CD14-positive monocyte (primary cell): ENCODE measurements at regions not wholly inside any gene's neighbourhood (a gene's known extent, or its start where the extent isn't known, plus 50 kb on each side); places are given as distances from the start of the nearest gene placed in this dataset.

Source experiments
- DNase-seq, 3 donors: peaks; one replicate each; pipeline ENCODE4 v3.0.0-alpha.2; 2011 to 2022
- H2AFZ ChIP-seq: 2 replicates; pipeline ENCODE4 v1.6.0; 2012; ENCODE audit warnings: mild to moderate bottlenecking, low read depth, low read length, inconsistent platforms; ENCODE audit not compliant: insufficient read depth, poor library complexity, severe bottlenecking
- H3K27ac ChIP-seq, 2 donors: 1 replicate in 1 of 2; 2 replicates in 1 of 2; pipeline ENCODE4 v1.5.1; 2012 to 2013; ENCODE audit warnings: low read length in 2 of 2, control low read depth in 1 of 2, inconsistent platforms in 1 of 2, low read depth in 1 of 2, mild to moderate bottlenecking in 1 of 2
- H3K27me3 ChIP-seq, 2 donors: one replicate each; pipeline versions ENCODE4 v1.6.0 to v1.6.1; 2011 to 2013; ENCODE audit warnings: low read length in 2 of 2; ENCODE audit not compliant: control insufficient read depth in 2 of 2, insufficient read depth in 2 of 2
- H3K36me3 ChIP-seq, 2 donors: replicated peaks in 1 of 2; 1 replicate in 1 of 2; 2 replicates in 1 of 2; pipeline versions ENCODE4 v1.5.1 to v1.6.1; 2012 to 2013; ENCODE audit warnings: low read length in 2 of 2, control low read depth in 1 of 2, inconsistent platforms in 1 of 2, mild to moderate bottlenecking in 1 of 2; ENCODE audit not compliant: insufficient read depth in 2 of 2, control insufficient read depth in 1 of 2
- H3K4me1 ChIP-seq, 2 donors: 1 replicate in 1 of 2; 2 replicates in 1 of 2; pipeline versions ENCODE4 v1.5.1 to v1.6.1; 2012 to 2013; ENCODE audit warnings: low read length in 2 of 2, control low read depth in 1 of 2, inconsistent platforms in 1 of 2, mild to moderate bottlenecking in 1 of 2, moderate library complexity in 1 of 2; ENCODE audit not compliant: insufficient read depth in 2 of 2, control insufficient read depth in 1 of 2
- H3K4me2 ChIP-seq: replicated peaks from 2 replicates; pipeline ENCODE3; 2012; ENCODE audit warnings: low read length, moderate library complexity, mild to moderate bottlenecking; ENCODE audit not compliant: poor library complexity, severe bottlenecking; ENCODE audit errors: extremely low read depth
- H3K4me3 ChIP-seq, 3 experiments: fragments of 200-600 bp in 1 of 3; sonication (generic) in 1 of 3; replicated peaks in 1 of 3; 1 replicate in 2 of 3; 2 replicates in 1 of 3; pipeline ENCODE4 v1.5.1; 2011 to 2013; ENCODE audit warnings: low read length in 3 of 3, mild to moderate bottlenecking in 3 of 3, control low read depth in 2 of 3, low read depth in 2 of 3, inconsistent platforms in 1 of 3, moderate library complexity in 1 of 3
- H3K79me2 ChIP-seq: 2 replicates; pipeline ENCODE4 v1.6.0; 2012; ENCODE audit warnings: mild to moderate bottlenecking, control low read depth, inconsistent platforms, low read length, moderate library complexity; ENCODE audit not compliant: insufficient read depth
- H3K9ac ChIP-seq: 2 replicates; pipeline ENCODE4 v1.6.0; 2017; ENCODE audit warnings: low read length, mild to moderate bottlenecking; ENCODE audit not compliant: insufficient read depth, poor library complexity, severe bottlenecking
- H3K9me3 ChIP-seq, 2 donors: replicated peaks in 1 of 2; 1 replicate in 1 of 2; 2 replicates in 1 of 2; pipeline versions ENCODE4 v1.5.1 to v1.6.1; 2012 to 2013; ENCODE audit warnings: low read length in 2 of 2, control low read depth in 1 of 2; ENCODE audit not compliant: control insufficient read depth in 1 of 2, insufficient read depth in 1 of 2
- H4K20me1 ChIP-seq: 2 replicates; pipeline ENCODE4 v1.6.0; 2012; ENCODE audit warnings: mild to moderate bottlenecking, low read length, control low read depth, moderate library complexity; ENCODE audit not compliant: insufficient read depth
- H3K27ac Mint-ChIP-seq, 7 donors: one replicate each; pipeline ENCODE4 v1.8.0; 2020; ENCODE audit warnings: mild to moderate bottlenecking in 7 of 7, mixed read lengths in 7 of 7, moderate library complexity in 6 of 7, inconsistent platforms in 2 of 7
- H3K27me3 Mint-ChIP-seq, 3 donors: one replicate each; pipeline ENCODE4 v1.8.0; 2021 to 2022; ENCODE audit warnings: low read depth in 3 of 3, mild to moderate bottlenecking in 3 of 3, mixed read lengths in 3 of 3, moderate library complexity in 3 of 3, inconsistent platforms in 1 of 3
- H3K36me3 Mint-ChIP-seq, 2 donors: one replicate each; pipeline ENCODE4 v1.8.0; 2020; ENCODE audit warnings: mixed read lengths in 2 of 2, inconsistent platforms in 1 of 2, mild to moderate bottlenecking in 1 of 2
- H3K4me1 Mint-ChIP-seq: one replicate; pipeline ENCODE4 v1.8.0; 2020; ENCODE audit warnings: mild to moderate bottlenecking, mixed read lengths
- H3K4me3 Mint-ChIP-seq, 2 donors: one replicate each; pipeline ENCODE4 v1.8.0; 2020; ENCODE audit warnings: mild to moderate bottlenecking in 2 of 2, mixed read lengths in 2 of 2, moderate library complexity in 1 of 2
- H3K9me3 Mint-ChIP-seq, 7 donors: one replicate each; pipeline ENCODE4 v1.8.0; 2020 to 2022; ENCODE audit warnings: mixed read lengths in 7 of 7, mild to moderate bottlenecking in 6 of 7, moderate library complexity in 6 of 7, inconsistent platforms in 2 of 7
- CTCF ChIP-seq: fragments of 200-600 bp; IDR thresholded peaks from one replicate; pipeline ENCODE4 v1.8.0; 2022; ENCODE audit warnings: antibody characterized with exemption, mild to moderate bottlenecking
- WGBS: methylation state at CpG from one replicate; pipeline ENCODE4 v1.1.5; 2013; ENCODE audit warnings: missing lambda C conversion rate; ENCODE audit not compliant: insufficient coverage; 5-methylcytosine and 5-hydroxymethylcytosine counted together
- intact Hi-C, 2 donors: fragments of 100-400 bp; cut with micrococcal nuclease; formaldehyde crosslinking; loops; one replicate each; pipeline versions ENCODE4 v1.15.0 to v1.15.1; 2023

GRCh38 chr10:130357226-130357625 lies 221.0 kb downstream of the GLRX3 start:
- 100% methylated on average over 3 of the region's 9 CpGs for WGBS
- H3K4me1 Mint-ChIP-seq, result no peaks in the 10 kb centered on the region

GRCh38 chr10:130357951-130358350 lies 221.8 kb downstream of the GLRX3 start:
- Mint-ChIP-seq H3K4me3 (no peak overlapping the region), H3K27ac (no peak overlapping the region), H3K9me3 (peaks cover 0 to 6% (median 0%) of the 10 kb centered on the region in 7 donors), H3K4me1 (no peaks in the 10 kb centered on the region), H3K27me3 (peaks cover 0 to 11% (median 0%) of the 10 kb centered on the region in 3 donors), H3K36me3 (no peaks in the 10 kb centered on the region)
- Histone ChIP-seq H3K27ac (no peak overlapping the region), H4K20me1 (no peaks in the 10 kb centered on the region), H3K4me3 (no peak overlapping the region), H3K9me3 (no peaks in the 10 kb centered on the region), H3K4me2 (no peak overlapping the region), H3K9ac (no peak overlapping the region), H3K27me3 (no peaks in the 10 kb centered on the region), H2AFZ (no peak overlapping the region), H3K79me2 (no peaks in the 10 kb centered on the region), H3K4me1 (no peaks in the 10 kb centered on the region), H3K36me3 (no peaks in the 10 kb centered on the region)
- no peak for DNase-seq
- TF ChIP-seq CTCF, result no peak
- 92% methylated on average over 7 of the region's 12 CpGs for WGBS
- intact Hi-C loops, result no loop called here

More at GRCh38 chr10:130357226-130357625, 221.0 kb downstream of the GLRX3 start:
- no peak overlapping the region for H3K4me3 Mint-ChIP-seq
- intact Hi-C loops, result no loop called here
- Histone ChIP-seq H4K20me1 (no peaks in the 10 kb centered on the region), H3K27me3 (no peaks in the 10 kb centered on the region), H3K4me2 (no peak overlapping the region), H3K9me3 (no peaks in the 10 kb centered on the region), H3K36me3 (no peaks in the 10 kb centered on the region), H3K4me1 (no peaks in the 10 kb centered on the region), H2AFZ (no peak overlapping the region), H3K79me2 (no peaks in the 10 kb centered on the region), H3K9ac (no peak overlapping the region), H3K27ac (no peak overlapping the region), H3K4me3 (no peak overlapping the region)
- H3K9me3 Mint-ChIP-seq, result peaks cover 0 to 6% (median 0%) of the 10 kb centered on the region in 7 donors
- TF ChIP-seq CTCF, result no peak
- peaks cover 0 to 11% (median 0%) of the 10 kb centered on the region in 3 donors for H3K27me3 Mint-ChIP-seq
- no peaks in the 10 kb centered on the region for H3K36me3 Mint-ChIP-seq
- no peak for DNase-seq
- H3K27ac Mint-ChIP-seq, result no peak overlapping the region
